ENCODE measurements at regions not wholly inside any gene's neighbourhood (a gene's known extent, or its start where the extent isn't known, plus 50 kb on each side); places are given as distances from the start of the nearest gene placed in this dataset.

DNA sequence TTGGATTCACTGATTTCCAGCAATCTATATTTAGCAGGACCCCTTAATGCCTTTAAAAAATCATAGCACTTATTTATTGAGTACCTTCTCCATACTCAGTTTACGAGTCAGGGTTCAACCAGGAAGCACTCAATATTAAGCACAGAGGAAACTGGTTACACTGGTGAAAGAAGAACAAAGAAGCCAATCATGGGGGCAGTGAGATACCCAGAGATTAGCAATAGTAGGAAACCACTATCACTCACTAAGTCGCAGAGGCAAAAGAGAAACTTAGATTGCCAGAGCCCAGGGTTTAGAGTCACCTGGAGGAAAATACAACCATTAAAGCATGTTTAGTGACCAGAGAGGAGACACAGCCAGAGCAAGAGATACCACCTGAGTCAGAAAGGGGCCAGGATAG, 670.5 kb upstream of the USP24 start:
- no peak for DNase-seq (ENCODE audit: low spot score)
- TF ChIP-seq, protein P1, sequence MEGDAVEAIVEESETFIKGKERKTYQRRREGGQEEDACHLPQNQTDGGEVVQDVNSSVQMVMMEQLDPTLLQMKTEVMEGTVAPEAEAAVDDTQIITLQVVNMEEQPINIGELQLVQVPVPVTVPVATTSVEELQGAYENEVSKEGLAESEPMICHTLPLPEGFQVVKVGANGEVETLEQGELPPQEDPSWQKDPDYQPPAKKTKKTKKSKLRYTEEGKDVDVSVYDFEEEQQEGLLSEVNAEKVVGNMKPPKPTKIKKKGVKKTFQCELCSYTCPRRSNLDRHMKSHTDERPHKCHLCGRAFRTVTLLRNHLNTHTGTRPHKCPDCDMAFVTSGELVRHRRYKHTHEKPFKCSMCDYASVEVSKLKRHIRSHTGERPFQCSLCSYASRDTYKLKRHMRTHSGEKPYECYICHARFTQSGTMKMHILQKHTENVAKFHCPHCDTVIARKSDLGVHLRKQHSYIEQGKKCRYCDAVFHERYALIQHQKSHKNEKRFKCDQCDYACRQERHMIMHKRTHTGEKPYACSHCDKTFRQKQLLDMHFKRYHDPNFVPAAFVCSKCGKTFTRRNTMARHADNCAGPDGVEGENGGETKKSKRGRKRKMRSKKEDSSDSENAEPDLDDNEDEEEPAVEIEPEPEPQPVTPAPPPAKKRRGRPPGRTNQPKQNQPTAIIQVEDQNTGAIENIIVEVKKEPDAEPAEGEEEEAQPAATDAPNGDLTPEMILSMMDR (IDR thresholded peaks at IDR 0.05; ENCODE audit: extremely low read depth, missing control alignments): no peak

DNA sequence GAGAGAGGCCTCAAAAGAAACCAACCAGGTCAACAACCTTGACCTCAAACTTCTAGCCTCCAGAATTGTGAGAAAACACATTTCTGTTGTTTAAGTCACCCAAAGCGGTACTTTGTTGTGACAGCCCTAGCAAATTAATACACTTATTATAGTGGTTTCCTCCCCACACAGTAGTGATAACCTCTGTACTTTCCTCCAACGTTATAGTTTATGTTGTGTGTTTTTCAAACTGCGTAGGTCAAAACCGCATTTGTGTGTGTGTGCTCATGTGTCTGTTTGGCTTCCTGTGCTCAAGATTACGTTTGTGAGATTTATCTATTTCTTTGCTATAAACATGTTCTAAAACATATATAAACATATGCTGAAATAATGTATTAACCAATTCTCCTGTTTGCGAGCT, 667.8 kb upstream of the USP24 start:
- no peak for DNase-seq (ENCODE audit: low spot score)

DNA sequence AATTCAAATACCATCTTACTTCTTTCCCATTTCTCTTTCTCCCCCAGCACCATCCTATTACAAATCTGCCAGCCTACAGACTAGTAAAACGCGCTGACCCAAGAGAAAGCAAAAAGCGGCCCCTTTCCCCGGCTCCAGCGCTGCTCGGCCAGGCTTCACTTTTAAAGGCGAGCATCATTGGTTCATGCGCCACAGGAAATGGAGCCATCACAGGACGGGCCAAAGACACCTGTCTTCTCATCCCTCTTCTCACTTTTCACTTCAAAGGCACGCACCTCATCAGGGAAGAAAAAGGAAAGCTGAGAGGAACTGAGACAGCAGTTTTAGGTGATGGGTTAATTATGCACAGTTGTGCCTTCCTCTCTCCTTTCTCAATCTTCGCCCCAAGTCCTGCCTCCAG, 664.2 kb upstream of the USP24 start:
- TF ChIP-seq, protein P1 (IDR thresholded peaks at IDR 0.05; ENCODE audit: extremely low read depth, missing control alignments): no peak
- no peak for DNase-seq (ENCODE audit: low spot score)

More for the DNA sequence above, 667.8 kb upstream of the USP24 start:
- TF ChIP-seq, protein P1 (IDR thresholded peaks at IDR 0.05; ENCODE audit: extremely low read depth, missing control alignments): no peak

DNA sequence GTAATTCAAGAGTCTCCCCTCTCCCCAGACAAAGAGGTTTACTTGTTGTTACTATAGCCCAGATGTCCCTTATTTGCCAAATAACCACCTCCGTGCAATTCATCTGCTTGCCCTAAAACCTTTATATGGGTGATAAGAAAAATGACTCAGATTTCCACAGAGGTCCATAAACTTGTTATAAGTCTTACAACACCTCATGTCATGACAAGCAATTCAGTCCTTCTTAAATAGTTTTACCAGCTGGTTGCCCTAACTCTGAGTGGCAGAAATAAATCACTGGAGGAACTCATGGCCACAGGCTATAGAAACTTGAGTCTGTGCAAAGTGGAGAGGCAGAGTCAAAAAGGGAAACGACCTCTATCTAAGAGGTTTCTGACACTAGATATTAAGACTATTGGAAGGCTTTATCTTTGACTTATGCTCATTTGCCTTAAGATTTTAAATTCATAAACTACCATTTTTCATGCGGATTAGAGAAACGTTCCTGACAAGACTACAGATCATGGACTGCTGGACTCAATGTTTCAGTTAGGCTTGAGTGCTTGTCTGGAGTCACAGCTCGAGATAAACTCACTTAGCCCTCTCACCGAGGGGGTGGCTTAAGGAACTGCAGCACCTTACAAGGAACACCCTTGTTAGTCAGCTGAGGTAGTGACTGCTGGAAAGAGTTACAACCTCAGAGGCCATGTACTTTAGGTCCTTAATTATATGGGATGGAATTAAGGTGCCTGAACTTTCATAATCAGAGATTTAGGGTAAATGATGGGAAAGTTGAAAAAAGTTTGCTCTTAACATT, 662.5 kb upstream of the USP24 start:
- TF ChIP-seq, protein P1 (IDR thresholded peaks at IDR 0.05; ENCODE audit: extremely low read depth, missing control alignments): no peak
- no peak for DNase-seq (ENCODE audit: low spot score)

DNA sequence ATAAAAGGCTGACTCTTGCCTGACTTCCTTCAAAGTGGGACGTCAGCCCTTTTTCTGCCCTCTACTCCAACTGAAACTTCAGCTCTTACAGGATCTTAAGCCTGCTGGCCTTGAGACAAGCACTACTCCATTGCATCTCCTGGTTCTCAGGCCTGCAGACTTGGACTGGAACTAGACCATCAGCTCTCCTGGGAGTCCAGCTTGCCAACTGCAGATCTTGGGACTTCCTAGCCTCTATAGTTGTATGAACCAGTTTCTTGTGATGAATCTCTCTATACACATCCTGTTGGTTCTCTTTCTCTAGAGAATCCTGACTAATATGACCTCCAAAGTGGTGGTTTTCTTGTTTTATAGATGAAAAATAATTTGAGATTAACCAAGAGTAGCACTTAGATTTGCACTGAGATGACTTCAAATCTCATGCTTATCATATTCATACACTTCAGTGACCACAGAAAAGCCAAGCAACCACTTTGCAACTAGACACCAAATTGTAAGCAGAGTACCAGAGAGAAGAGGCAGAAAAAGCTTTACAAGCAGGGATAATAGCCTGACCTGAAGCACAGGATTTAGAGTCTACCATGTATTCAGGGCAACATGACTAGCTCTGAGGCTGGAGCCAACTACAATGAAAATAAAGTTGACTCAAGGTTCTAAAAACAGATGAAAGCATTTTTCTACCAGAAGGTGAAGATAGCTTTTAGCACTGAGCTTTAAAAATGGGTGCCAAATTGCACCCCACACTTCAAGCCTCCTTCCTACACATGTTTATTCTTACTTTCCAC, 661.3 kb upstream of the USP24 start:
- no peak for DNase-seq (ENCODE audit: low spot score)
- TF ChIP-seq, protein P1 (IDR thresholded peaks at IDR 0.05; ENCODE audit: extremely low read depth, missing control alignments): no peak

DNA sequence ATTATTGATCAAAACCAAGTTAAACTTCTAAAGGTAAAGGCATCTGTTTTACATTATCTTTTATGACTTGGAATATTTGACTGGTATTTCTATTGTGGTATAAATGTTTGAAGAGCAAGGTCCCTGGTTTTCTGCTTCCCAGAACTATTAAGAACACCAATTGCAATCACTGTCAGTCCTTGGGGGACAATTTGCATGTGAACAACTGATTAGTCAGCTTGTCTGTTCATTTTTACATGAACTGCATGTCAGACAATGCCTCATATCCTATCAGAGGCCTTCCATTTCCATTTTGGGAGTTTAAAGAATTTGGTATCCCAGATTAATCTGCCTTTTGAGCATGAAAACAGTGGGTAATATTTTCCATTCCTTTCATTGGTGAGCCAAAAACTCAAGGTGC, 654.9 kb upstream of the USP24 start:
- TF ChIP-seq, protein P1 (IDR thresholded peaks at IDR 0.05; ENCODE audit: extremely low read depth, missing control alignments): no peak
- no peak for DNase-seq (ENCODE audit: low spot score)

DNA sequence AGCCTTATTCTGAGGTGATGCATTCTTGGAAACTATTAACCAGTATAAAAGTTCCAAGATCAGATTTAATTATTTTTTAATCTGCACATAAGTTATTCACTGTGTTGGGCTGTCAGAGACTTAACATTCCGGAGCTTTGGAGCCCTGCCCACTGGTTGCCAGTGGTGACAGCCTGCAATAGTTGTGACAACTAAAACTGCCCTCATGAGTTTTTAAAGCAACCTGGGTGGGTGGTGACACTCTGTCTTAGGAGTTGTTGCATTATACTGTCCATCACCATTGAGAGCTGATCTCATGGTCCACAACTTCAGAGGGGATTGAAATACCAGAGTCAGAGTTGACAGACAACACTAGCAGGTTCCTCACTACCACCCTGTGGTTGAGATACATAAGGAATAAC, 653.9 kb upstream of the USP24 start:
- TF ChIP-seq, protein P1 (IDR thresholded peaks at IDR 0.05; ENCODE audit: extremely low read depth, missing control alignments): no peak
- DNase-seq (ENCODE audit: low spot score): no peak

Data from GM20000 (cell line).